Astrocyte (in vitro differentiated cells and primary cell): ENCODE measurements at regions not wholly inside any gene's neighbourhood (a gene's known extent, or its start where the extent isn't known, plus 50 kb on each side); places are given as distances from the start of the nearest gene placed in this dataset.
"Not testable (repeated sequence)": the region's sequence is repeated elsewhere in the genome, so short reads cannot be mapped to it uniquely, and the experiment has no call there.

Experiments
- DNase-seq: peaks from one replicate; pipeline ENCODE4 v3.0.0-alpha.2; 2010; ENCODE audit warnings: low read depth
- FAIRE-seq: peaks from 2 replicates; lab custom pipeline; 2011; peaks lifted over from hg19 to GRCh38; lab: Jason Lieb, UNC
- H2AFZ ChIP-seq: 2 replicates; pipeline ENCODE4 v1.6.0; 2012; ENCODE audit warnings: low read depth, low read length, inconsistent platforms
- H3K27ac ChIP-seq: 2 replicates; pipeline ENCODE4 v1.5.1; 2011; ENCODE audit warnings: low read depth, low read length, inconsistent platforms
- H3K27me3 ChIP-seq: 2 replicates; pipeline ENCODE4 v1.6.0; 2011; ENCODE audit warnings: low read length, inconsistent platforms; ENCODE audit not compliant: insufficient read depth
- H3K36me3 ChIP-seq: 2 replicates; pipeline ENCODE4 v1.5.1; 2011; ENCODE audit warnings: low read length, inconsistent platforms; ENCODE audit not compliant: insufficient read depth
- H3K4me1 ChIP-seq: 2 replicates; pipeline ENCODE4 v1.5.1; 2011; ENCODE audit warnings: low read length, inconsistent platforms; ENCODE audit not compliant: insufficient read depth
- H3K4me2 ChIP-seq: 2 replicates; pipeline ENCODE4 v1.6.0; 2012; ENCODE audit warnings: low read length, inconsistent platforms
- H3K4me3 ChIP-seq: 2 replicates; pipeline ENCODE4 v1.5.1; 2011; ENCODE audit warnings: low read depth, mild to moderate bottlenecking, low read length, inconsistent platforms; ENCODE audit not compliant: insufficient read depth
- H3K79me2 ChIP-seq: 2 replicates; pipeline ENCODE4 v1.6.0; 2012; ENCODE audit warnings: mild to moderate bottlenecking, low read length, inconsistent platforms; ENCODE audit not compliant: insufficient read depth
- H3K9ac ChIP-seq: 2 replicates; pipeline ENCODE4 v1.6.0; 2012; ENCODE audit warnings: mild to moderate bottlenecking, low read length, inconsistent platforms
- H3K9me3 ChIP-seq: 2 replicates; pipeline ENCODE4 v1.5.1; 2012; ENCODE audit warnings: low read depth, mild to moderate bottlenecking, low read length, inconsistent platforms; ENCODE audit not compliant: insufficient read depth
- H4K20me1 ChIP-seq: 2 replicates; pipeline ENCODE4 v1.6.0; 2012; ENCODE audit warnings: low read length, inconsistent platforms; ENCODE audit not compliant: insufficient read depth
- H3K27ac Mint-ChIP-seq: one replicate; pipeline ENCODE4 v1.8.0; 2021; ENCODE audit warnings: mild to moderate bottlenecking, mixed read lengths; ENCODE audit not compliant: unreplicated experiment
- H3K27me3 Mint-ChIP-seq: one replicate; pipeline ENCODE4 v1.8.0; 2021; ENCODE audit warnings: low read depth, mixed read lengths; ENCODE audit not compliant: unreplicated experiment
- H3K36me3 Mint-ChIP-seq: one replicate; pipeline ENCODE4 v1.8.0; 2021; ENCODE audit warnings: low read depth, mixed read lengths; ENCODE audit not compliant: unreplicated experiment
- H3K4me1 Mint-ChIP-seq: one replicate; pipeline ENCODE4 v1.8.0; 2021; ENCODE audit warnings: low read depth, mixed read lengths; ENCODE audit not compliant: unreplicated experiment
- H3K4me3 Mint-ChIP-seq: one replicate; pipeline ENCODE4 v1.8.0; 2021; ENCODE audit warnings: mild to moderate bottlenecking, moderate library complexity, mixed read lengths; ENCODE audit not compliant: unreplicated experiment
- H3K9me3 Mint-ChIP-seq: one replicate; pipeline ENCODE4 v1.8.0; 2021; ENCODE audit warnings: mild to moderate bottlenecking, mixed read lengths; ENCODE audit not compliant: unreplicated experiment
- EZH2 ChIP-seq: IDR thresholded peaks from 2 replicates; pipeline ENCODE4 v1.6.1; 2012; ENCODE audit warnings: mild to moderate bottlenecking, low read length, inconsistent platforms; ENCODE audit not compliant: insufficient read depth
- TF ChIP-seq, protein P1 (sequence below): IDR thresholded peaks from 2 replicates; pipeline ENCODE4 v1.5.1; 2011; ENCODE audit warnings: low read depth, mild to moderate bottlenecking, inconsistent platforms, low read length, moderate library complexity; ENCODE audit not compliant: insufficient read depth

DNA sequence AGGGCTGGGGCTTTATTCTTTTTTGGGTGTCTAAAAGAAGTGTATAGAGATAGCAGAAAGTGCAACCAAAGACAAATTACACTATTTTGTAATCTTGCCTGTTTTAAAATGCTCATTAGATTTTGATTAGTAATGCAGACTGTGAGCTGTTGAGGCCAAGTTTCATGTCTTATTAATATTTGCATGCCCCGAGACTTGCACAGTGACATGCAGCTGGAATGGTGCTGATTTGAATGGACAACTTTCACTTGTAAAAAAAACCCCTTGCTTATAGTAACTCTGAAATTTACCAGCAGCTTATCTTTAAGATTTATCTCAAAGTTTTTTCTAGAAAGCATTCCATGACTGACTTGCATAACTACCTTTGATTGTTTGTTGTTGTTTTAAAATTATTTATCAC lies 835.1 kb upstream of the IGFBP7 start:
- DNase-seq: no peak
- Histone ChIP-seq H3K4me1 (no peaks in the 10 kb centered on the region), H3K4me3 (no peak overlapping the region), H3K79me2 (no peaks in the 10 kb centered on the region), H3K9ac (no peak overlapping the region), H3K9me3 (no peaks in the 10 kb centered on the region), H3K27me3 (no peaks in the 10 kb centered on the region), H3K27ac (no peak overlapping the region), H2AFZ (no peak overlapping the region), H4K20me1 (no peaks in the 10 kb centered on the region), H3K4me2 (no peak overlapping the region), H3K36me3 (no peaks in the 10 kb centered on the region)
- FAIRE-seq: no peak
- Mint-ChIP-seq H3K27ac (no peak overlapping the region), H3K4me3 (no peak overlapping the region), H3K4me1 (no peaks in the 10 kb centered on the region), H3K36me3 (no peaks in the 10 kb centered on the region), H3K27me3 (peaks cover 2% of the 10 kb centered on the region), H3K9me3 (no peaks in the 10 kb centered on the region)
- TF ChIP-seq EZH2: no peak
- TF ChIP-seq, protein P1, sequence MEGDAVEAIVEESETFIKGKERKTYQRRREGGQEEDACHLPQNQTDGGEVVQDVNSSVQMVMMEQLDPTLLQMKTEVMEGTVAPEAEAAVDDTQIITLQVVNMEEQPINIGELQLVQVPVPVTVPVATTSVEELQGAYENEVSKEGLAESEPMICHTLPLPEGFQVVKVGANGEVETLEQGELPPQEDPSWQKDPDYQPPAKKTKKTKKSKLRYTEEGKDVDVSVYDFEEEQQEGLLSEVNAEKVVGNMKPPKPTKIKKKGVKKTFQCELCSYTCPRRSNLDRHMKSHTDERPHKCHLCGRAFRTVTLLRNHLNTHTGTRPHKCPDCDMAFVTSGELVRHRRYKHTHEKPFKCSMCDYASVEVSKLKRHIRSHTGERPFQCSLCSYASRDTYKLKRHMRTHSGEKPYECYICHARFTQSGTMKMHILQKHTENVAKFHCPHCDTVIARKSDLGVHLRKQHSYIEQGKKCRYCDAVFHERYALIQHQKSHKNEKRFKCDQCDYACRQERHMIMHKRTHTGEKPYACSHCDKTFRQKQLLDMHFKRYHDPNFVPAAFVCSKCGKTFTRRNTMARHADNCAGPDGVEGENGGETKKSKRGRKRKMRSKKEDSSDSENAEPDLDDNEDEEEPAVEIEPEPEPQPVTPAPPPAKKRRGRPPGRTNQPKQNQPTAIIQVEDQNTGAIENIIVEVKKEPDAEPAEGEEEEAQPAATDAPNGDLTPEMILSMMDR: no peak

DNA sequence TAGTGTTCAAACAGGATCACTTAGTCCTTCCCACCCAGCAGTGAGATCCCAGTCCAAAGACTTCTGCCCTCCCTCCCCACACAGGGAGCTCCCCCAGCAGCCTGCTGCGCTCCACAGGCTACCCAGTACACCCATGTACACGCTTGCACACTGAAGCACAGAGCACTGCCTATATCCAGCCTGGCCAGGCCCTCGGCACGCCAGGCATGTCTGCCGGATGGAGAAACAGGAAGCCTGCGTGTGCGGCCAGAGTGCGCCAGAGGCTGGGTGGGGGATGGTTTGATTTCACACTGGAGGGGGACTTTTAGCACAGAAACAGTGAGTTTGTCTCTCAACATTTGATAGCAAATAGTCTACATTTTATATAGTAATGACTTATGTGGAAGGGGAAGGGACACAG lies 833.5 kb upstream of the IGFBP7 start:
- Histone ChIP-seq H3K27ac (no peak overlapping the region), H4K20me1 (no peaks in the 10 kb centered on the region), H3K27me3 (no peaks in the 10 kb centered on the region), H3K4me1 (no peaks in the 10 kb centered on the region), H3K9ac (no peak overlapping the region), H3K9me3 (no peaks in the 10 kb centered on the region), H3K79me2 (no peaks in the 10 kb centered on the region), H2AFZ (no peak overlapping the region), H3K4me2 (no peak overlapping the region), H3K36me3 (no peaks in the 10 kb centered on the region), H3K4me3 (no peak overlapping the region)
- no peaks in the 10 kb centered on the region for H3K4me1 Mint-ChIP-seq
- H3K27me3 Mint-ChIP-seq: peaks cover 2% of the 10 kb centered on the region
- DNase-seq (no peak), FAIRE-seq (no peak)
- TF ChIP-seq, protein P1: no peak
- TF ChIP-seq EZH2: no peak
- H3K9me3 Mint-ChIP-seq: no peaks in the 10 kb centered on the region
- no peak overlapping the region for H3K4me3 Mint-ChIP-seq
- H3K27ac Mint-ChIP-seq: no peak overlapping the region
- H3K36me3 Mint-ChIP-seq: no peaks in the 10 kb centered on the region

DNA sequence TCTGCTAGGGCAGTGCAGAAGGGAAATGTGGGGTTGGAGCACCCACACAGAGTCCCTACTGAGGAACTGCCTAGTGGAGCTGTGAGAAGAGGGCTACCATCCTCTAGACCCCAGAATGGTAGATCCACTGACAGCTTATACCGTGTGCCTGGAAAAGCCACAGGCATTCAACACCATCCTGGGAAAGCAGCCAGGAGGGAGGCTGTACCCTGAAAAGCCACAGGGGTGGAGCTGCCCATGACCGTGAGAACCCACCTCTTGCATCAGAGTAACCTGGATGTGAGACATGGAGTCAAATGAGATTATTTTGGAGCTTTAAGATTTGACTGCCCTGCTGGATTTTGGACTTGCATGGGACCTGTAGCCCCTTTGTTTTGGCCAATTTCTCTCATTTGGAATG lies 827.1 kb upstream of the IGFBP7 start:
- H4K20me1 ChIP-seq, H3K9ac ChIP-seq, DNase-seq, H3K27me3 Mint-ChIP-seq, H3K27me3 ChIP-seq, H3K36me3 Mint-ChIP-seq, H3K4me3 ChIP-seq, H3K27ac Mint-ChIP-seq, H2AFZ ChIP-seq, H3K4me1 Mint-ChIP-seq, H3K4me2 ChIP-seq, H3K4me1 ChIP-seq, FAIRE-seq, H3K9me3 Mint-ChIP-seq, H3K4me3 Mint-ChIP-seq, H3K36me3 ChIP-seq, H3K79me2 ChIP-seq, H3K9me3 ChIP-seq, H3K27ac ChIP-seq: not testable (repeated sequence)
